ENCODE measurements at regions not wholly inside any gene's neighbourhood (a gene's known extent, or its start where the extent isn't known, plus 50 kb on each side); places are given as distances from the start of the nearest gene placed in this dataset.

DNA sequence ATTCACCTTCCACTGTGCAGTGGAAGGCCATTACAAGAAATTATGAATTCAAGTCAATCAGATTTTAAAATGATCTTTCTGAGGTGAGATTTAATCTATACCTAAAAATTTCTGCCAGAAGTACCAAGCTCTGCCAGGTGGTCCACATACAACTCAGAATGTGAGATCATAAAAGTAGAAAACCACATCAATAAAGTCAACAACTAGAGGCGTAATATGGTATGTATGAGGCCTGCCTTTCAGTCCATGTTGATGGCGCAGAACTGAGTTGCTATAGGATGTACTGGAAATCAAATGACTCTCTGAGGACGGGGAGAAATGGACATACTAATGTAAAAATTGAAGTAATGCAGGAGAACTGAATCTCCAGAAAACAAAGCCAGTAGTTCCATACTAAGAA is 163.8 kb upstream of the FBXL4 start:
- TF ChIP-seq CTCF (conservative IDR thresholded peaks at IDR 0.05 in 1 of 2, IDR thresholded peaks at IDR 0.05 in 1 of 2; ENCODE audit: low read depth in 1 of 2, low read length in 2 of 2): no peak
- no peak for TF ChIP-seq EZH2 (IDR thresholded peaks at IDR 0.05; ENCODE audit: low read length, missing control alignments)
